Tibial nerve (tissue), 4 donors: ENCODE measurements at regions not wholly inside any gene's neighbourhood (a gene's known extent, or its start where the extent isn't known, plus 50 kb on each side); places are given as distances from the start of the nearest gene placed in this dataset.

Source experiments
- EP300 ChIP-seq, 2 donors: sonication (generic); formaldehyde crosslinking; IDR thresholded peaks; one replicate each; pipeline ENCODE4 v1.6.1; 2017; ENCODE audit warnings: antibody characterized with exemption in 2 of 2, mild to moderate bottlenecking in 1 of 2
- POLR2A ChIP-seq, 2 donors: fragments of 450-650 bp; IDR thresholded peaks; one replicate each; pipeline ENCODE4 v1.6.1; 2017; ENCODE audit warnings: antibody characterized with exemption in 2 of 2, mild to moderate bottlenecking in 2 of 2, moderate library complexity in 2 of 2
- TF ChIP-seq, protein P1 (sequence below), 5 experiments: fragments of 200-600 bp in 3 of 5; fragments of 450-650 bp in 2 of 5; sonication (generic) in 3 of 5; IDR thresholded peaks; one replicate each; pipeline ENCODE4 v1.5.1; 2016 to 2019; ENCODE audit warnings: antibody characterized with exemption in 5 of 5, mild to moderate bottlenecking in 3 of 5, moderate library complexity in 2 of 5

DNA sequence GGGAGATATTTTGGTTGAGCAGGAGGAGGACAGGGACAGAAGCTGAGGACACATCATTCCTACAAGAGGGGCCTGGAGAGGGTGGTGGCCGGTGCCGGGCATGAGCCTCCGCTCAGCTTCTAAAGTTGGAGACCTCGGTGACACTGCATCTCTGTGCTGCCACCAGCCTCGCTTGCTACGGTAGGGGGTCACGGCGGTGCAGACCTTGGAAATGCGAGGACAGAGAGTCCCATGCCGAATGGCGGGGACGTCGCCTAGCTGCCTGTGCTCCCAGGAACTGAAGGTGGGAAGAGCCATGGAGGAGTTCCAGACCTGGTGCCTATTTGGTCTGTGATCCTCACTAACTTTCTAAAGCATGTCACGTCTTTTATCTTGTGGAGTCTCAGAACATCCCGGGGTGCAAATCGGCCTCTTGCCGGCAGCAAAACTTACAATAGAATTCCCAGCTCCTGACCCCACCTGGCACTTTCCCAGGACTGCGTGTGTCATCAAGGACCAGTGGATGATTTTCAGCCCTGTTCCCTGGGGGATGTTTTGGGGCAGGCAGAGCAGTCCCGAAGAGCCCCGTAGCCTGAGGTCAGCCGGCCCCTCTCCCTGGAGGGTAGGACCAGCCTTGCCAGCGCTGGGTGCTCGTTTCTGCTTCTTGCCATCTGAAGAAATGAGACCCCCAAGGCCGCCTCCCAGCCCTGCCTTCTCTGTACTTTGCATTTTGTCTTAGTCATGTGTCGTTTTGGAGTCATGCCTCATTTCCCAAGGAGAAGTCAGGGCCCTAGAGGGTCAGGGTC is 205.8 kb upstream of the SHH start:
- TF ChIP-seq, protein P1, sequence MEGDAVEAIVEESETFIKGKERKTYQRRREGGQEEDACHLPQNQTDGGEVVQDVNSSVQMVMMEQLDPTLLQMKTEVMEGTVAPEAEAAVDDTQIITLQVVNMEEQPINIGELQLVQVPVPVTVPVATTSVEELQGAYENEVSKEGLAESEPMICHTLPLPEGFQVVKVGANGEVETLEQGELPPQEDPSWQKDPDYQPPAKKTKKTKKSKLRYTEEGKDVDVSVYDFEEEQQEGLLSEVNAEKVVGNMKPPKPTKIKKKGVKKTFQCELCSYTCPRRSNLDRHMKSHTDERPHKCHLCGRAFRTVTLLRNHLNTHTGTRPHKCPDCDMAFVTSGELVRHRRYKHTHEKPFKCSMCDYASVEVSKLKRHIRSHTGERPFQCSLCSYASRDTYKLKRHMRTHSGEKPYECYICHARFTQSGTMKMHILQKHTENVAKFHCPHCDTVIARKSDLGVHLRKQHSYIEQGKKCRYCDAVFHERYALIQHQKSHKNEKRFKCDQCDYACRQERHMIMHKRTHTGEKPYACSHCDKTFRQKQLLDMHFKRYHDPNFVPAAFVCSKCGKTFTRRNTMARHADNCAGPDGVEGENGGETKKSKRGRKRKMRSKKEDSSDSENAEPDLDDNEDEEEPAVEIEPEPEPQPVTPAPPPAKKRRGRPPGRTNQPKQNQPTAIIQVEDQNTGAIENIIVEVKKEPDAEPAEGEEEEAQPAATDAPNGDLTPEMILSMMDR (IDR thresholded peaks at IDR 0.05), result no peak
- TF ChIP-seq EP300 (IDR thresholded peaks at IDR 0.05), result no peak
- TF ChIP-seq POLR2A (IDR thresholded peaks at IDR 0.05), result no peak
